ENCODE measurements at regions not wholly inside any gene's neighbourhood (a gene's known extent, or its start where the extent isn't known, plus 50 kb on each side); places are given as distances from the start of the nearest gene placed in this dataset.

DNA sequence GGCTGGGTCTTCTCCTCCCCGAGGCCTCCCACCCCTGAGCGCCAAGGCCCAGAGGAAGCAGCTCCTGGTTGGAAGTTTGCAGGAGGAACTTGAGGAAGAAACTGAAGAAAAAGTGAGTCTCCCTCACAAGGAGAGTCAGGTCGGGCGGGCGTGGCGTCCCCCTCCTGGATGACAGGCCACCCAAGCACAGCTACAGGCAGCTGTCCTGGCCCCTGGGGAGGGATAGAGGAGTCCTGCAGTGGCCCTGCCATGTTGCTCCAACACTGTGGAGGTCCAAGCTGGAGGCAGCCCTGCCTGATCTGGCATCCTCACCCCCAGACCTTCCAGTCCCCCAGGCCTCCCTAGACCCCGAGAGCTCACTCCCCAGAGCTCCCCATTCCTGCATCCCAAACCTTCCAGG lies 1150.1 kb downstream of the BRD1 start:
- TF ChIP-seq, protein P1, sequence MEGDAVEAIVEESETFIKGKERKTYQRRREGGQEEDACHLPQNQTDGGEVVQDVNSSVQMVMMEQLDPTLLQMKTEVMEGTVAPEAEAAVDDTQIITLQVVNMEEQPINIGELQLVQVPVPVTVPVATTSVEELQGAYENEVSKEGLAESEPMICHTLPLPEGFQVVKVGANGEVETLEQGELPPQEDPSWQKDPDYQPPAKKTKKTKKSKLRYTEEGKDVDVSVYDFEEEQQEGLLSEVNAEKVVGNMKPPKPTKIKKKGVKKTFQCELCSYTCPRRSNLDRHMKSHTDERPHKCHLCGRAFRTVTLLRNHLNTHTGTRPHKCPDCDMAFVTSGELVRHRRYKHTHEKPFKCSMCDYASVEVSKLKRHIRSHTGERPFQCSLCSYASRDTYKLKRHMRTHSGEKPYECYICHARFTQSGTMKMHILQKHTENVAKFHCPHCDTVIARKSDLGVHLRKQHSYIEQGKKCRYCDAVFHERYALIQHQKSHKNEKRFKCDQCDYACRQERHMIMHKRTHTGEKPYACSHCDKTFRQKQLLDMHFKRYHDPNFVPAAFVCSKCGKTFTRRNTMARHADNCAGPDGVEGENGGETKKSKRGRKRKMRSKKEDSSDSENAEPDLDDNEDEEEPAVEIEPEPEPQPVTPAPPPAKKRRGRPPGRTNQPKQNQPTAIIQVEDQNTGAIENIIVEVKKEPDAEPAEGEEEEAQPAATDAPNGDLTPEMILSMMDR (IDR thresholded peaks at IDR 0.05) = no peak
- TF ChIP-seq POLR2A (IDR thresholded peaks at IDR 0.05) (no peak), EP300 (IDR thresholded peaks at IDR 0.05) (no peak)
